NOMO-1 (cell line): ENCODE measurements at regions not wholly inside any gene's neighbourhood (a gene's known extent, or its start where the extent isn't known, plus 50 kb on each side); places are given as distances from the start of the nearest gene placed in this dataset.

ENCODE experiments used
- DNase-seq, 2 experiments: peaks; one replicate each; lab custom pipeline; 2025; ENCODE audit not compliant: unreplicated experiment in 2 of 2; lab: John Stamatoyannopoulos, UW

DNA sequence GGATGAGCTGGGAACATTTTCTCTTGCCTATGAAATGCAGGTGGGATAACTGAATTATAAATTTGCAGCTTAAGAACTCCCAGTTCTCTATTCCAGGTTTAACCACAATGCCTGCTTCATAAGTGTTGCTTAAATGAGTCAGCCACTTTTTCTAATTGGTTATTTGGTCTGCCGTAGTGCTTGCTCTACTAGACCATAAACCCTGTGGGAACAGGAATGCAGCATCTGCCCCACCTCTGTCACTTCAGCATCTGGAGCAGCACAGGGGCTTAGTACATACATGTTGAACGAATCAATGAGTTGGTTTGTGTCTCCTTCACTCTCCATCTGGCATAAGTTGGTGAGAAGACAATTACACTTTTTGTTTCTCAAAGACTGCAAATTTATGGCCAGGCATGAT is 95.2 kb upstream of the PTER start:
- no peak for DNase-seq

DNA sequence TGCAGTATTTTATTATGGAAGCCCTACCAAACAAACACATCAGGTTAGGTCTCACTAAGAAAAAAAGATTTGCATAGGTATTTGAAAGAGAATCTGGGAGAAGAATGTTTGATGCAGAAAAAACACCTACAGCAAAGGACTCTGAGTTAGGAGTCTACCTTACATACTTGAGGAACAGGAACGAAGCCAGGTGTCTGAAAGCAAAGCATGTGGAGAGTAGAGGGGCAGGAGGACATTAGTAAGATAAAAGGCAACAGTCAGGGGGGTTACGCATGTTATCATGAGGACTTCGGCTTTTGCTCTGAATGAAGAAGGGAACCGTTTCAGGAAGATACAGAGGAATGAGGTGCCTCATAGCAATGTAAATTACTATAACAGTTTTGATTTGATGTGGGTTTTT is 87.9 kb upstream of the PTER start:
- DNase-seq, result no peak

GRCh38 chr10:16352146-16352545 is 84.7 kb upstream of the PTER start:
- no peak for DNase-seq

DNA sequence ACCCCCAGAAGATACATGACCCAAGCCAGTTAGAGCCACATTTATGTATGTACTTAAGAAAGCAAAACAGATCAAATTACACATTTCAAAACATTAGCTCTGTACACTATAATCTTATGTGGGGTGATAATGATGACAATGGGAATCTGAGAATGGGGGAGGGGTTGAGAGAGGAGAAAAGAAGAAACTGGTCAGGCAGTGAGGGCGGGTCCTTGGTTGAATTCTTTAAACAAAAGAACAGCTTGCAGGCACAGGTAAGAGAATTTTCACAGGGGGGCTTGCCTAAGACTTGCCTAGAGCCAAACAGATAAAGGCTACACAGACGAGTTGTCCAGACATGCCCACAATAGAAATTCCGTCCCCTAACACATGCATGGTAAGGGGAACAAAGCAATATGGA is 76.8 kb upstream of the PTER start:
- DNase-seq, result no peak

GRCh38 chr10:16360425-16360824 is 76.4 kb upstream of the PTER start:
- DNase-seq, result no peak

DNA sequence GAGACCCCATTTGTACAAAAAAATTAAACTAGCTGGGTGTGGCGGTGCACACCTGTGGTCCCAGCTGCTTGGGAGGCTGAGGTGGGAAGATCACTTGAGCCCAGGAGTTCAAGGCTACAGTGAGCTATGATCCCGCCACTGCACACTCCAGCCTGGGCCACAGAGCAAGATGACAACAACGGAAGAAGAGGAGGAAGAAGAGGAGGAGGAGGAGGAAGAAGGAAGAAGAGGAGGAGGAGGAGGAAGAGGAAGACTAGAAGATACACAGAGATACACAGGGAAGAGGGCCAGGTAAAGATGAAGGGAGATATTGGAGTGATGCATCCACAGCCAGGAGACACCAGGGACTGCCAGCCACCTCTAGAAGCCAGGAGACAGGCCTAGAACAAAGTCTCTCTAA is 75.7 kb upstream of the PTER start:
- no peak for DNase-seq

- no peak for DNase-seq
These were observed 73.1 kb upstream of the PTER start for GRCh38 chr10:16363741-16364140.

DNA sequence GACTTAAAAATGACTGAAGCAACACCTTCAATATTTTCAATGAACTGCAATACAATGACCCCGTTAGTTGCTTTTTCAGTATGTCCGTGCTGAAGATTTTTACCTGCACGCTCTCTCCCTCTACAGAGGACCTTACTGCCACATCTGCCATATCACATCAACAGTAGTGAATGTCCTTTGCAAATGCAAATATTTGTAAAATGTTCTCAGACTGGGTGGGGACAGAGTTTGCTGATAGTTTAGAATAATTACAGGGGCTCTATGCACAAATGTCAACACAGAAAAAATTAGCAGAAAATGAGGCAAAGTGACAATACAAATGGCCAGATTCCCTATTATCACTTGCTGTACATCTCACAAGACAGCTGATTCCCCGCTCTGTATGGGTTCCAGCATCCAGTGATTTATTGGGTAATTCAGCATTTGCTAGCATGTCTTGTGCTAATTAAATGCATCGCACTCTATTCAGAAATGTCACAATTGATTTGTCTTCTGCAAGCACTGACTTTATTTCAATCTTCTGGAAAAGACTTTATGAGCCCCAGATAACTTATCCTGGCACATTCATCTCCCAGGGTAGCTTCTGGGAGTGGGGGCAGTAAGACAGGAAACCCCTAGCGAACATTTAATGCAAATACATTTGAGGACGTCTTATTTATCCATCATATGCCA is 69.1 kb upstream of the PTER start:
- DNase-seq, result no peak

DNA sequence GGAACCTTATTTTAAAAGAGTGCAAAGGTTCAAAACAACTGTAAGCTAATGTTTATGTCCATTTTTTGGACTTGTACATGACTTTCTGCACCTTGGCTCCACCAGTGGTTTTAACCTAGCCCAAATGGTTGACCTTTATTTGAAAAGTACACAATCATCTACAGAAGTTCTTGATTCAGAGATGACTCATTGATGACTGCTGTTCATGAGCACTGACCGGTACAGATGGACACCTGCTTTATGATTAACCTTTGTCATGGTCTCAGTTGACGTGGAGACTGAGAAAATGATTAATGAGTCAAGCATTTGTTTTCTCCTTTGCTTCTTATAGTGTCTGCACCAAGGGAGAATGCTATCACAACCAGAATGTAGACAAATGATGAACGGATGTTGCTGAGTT is 55.7 kb upstream of the PTER start:
- no peak for DNase-seq

DNA sequence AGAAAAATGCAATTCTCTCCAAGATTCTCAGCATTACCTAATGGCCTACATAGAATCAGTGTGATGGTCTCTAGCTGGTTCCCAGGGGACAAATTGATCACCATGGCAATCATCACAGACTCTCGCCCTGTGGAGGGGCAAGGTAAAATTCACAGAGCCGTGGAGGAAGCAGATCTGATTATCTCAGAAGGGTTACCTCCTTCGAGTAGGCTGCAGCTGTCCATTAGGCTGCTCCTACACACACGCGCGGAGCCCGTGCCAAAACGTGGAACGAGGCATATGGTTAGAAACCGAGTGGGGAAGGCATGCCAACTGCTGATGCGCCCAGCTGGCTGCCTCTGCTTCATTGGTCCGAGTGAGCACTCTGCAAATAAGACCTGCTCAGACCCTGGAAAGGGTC is 52.8 kb upstream of the PTER start:
- DNase-seq, result no peak

DNA sequence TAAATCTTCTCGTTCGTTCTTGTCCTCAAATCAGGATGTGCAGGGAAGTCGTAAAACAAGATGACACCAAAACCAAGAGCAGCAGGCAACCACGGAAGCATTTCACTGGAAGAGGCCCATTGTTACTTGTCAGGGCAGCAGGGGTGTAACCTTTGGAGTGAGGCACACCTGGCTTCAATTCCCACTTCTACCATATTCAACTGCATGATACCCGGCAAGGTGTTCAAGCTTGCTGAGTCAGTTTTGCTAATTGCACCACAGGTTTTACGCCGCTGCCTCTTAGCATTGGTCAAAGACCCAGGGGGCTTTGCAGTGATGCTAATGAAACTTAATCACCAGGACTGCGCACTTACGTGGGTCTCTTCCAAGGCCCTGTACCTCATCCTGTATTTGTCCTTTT is 50.0 kb upstream of the PTER start:
- no peak for DNase-seq
